HepG2 (cell line): ENCODE measurements at regions not wholly inside any gene's neighbourhood (a gene's known extent, or its start where the extent isn't known, plus 50 kb on each side); places are given as distances from the start of the nearest gene placed in this dataset.

ENCODE experiments used
- ATAC-seq: fragments of 200-7000 bp; cut with Tn5 transposase; 3 replicates; pipeline ENCODE4 v1.9.1; 2020; ENCODE audit warnings: mild to moderate bottlenecking, moderate library complexity
- BruUV-seq: library from RNA; stranded (reverse); fragments of 400-500 nt; replicated peaks from 2 replicates; lab custom pipeline; 2021; lab: Mats Ljungman, UMichigan
- CTCF ChIA-PET: fragments of 300-600 bp; formaldehyde crosslinking; extraction: SDS; loops from one replicate; lab custom pipeline; 2021; ENCODE audit warnings: low total read pairs, inconsistent platforms, low intra/inter-chr PET ratio; lab: Yijun Ruan, JAX
- POLR2A ChIA-PET: fragments of 350-600 bp; sonication (Branson Sonifier 250); formaldehyde crosslinking; loops from one replicate; lab custom pipeline; 2020; ENCODE audit warnings: antibody characterized with exemption, inconsistent platforms; lab: Yijun Ruan, JAX
- DNase-seq: peaks from one replicate; pipeline ENCODE4 v3.0.0-alpha.2; 2015; ENCODE audit warnings: low spot score
- FAIRE-seq: peaks from 3 replicates; lab custom pipeline; 2011; peaks lifted over from hg19 to GRCh38; lab: Jason Lieb, UNC
- H2AFZ ChIP-seq: one replicate; pipeline ENCODE4 v1.6.1; 2011; ENCODE audit warnings: low read length, inconsistent platforms
- H3K27ac ChIP-seq: fragments of 300-600 bp; 3 replicates; pipeline ENCODE4 v1.8.0; 2011; ENCODE audit warnings: mixed run types, mild to moderate bottlenecking, mixed read lengths, low read length, inconsistent platforms; ENCODE audit not compliant: insufficient read depth; ENCODE audit errors: extremely low read length
- H3K27me3 ChIP-seq, 2 experiments: fragments of 200-600 bp in 1 of 2; 2 replicates in 1 of 2; 3 replicates in 1 of 2; pipeline versions ENCODE4 v1.6.0 to v1.8.0; 2011; ENCODE audit warnings: low read length in 2 of 2, mild to moderate bottlenecking in 2 of 2, moderate library complexity in 2 of 2, inconsistent platforms in 1 of 2; ENCODE audit not compliant: insufficient read depth in 2 of 2, control insufficient read depth in 1 of 2
- H3K36me3 ChIP-seq, 2 experiments: fragments of 200-600 bp in 1 of 2; replicated peaks in 1 of 2; 2 replicates in 1 of 2; 3 replicates in 1 of 2; pipeline versions ENCODE4 v1.5.1 to v1.8.0; 2011; ENCODE audit warnings: low read length in 2 of 2, inconsistent platforms in 1 of 2; ENCODE audit not compliant: insufficient read depth in 2 of 2, control insufficient read depth in 1 of 2
- H3K4me1 ChIP-seq: 2 replicates; pipeline ENCODE4 v1.5.1; 2012; ENCODE audit warnings: low read length, inconsistent platforms; ENCODE audit not compliant: insufficient read depth
- H3K4me2 ChIP-seq: 2 replicates; pipeline ENCODE4 v1.6.0; 2011; ENCODE audit warnings: low read depth, low read length, inconsistent platforms
- H3K4me3 ChIP-seq, 3 experiments: fragments of 200-600 bp in 1 of 3; sonication (generic), shearing (Covaris generic) in 1 of 3; replicated peaks in 1 of 3; 2 replicates each; pipeline ENCODE4 v1.5.1; 2011 to 2016; ENCODE audit warnings: low read length in 3 of 3, inconsistent platforms in 2 of 3, low read depth in 2 of 3, mild to moderate bottlenecking in 2 of 3, control low read depth in 1 of 3, mixed read lengths in 1 of 3; ENCODE audit not compliant: insufficient read depth in 1 of 3
- H3K79me2 ChIP-seq: one replicate; pipeline ENCODE4 v1.6.1; 2011; ENCODE audit warnings: low read length, inconsistent platforms; ENCODE audit not compliant: insufficient read depth
- H3K9ac ChIP-seq: 2 replicates; pipeline ENCODE4 v1.6.0; 2011; ENCODE audit warnings: mild to moderate bottlenecking, low read depth, low read length, inconsistent platforms; ENCODE audit not compliant: insufficient read depth
- H3K9me3 ChIP-seq: 2 replicates; pipeline ENCODE4 v1.5.1; 2012; ENCODE audit warnings: mild to moderate bottlenecking, low read length
- H4K20me1 ChIP-seq: 2 replicates; pipeline ENCODE4 v1.6.0; 2011; ENCODE audit warnings: inconsistent platforms, mild to moderate bottlenecking, low read length, moderate library complexity; ENCODE audit not compliant: insufficient read depth
- CENPX ChIP-seq: sonication (generic); formaldehyde crosslinking; IDR thresholded peaks from 2 replicates; pipeline ENCODE4 v1.9.0; 2021; ENCODE audit warnings: mild to moderate bottlenecking, missing genetic modification reagents, moderate library complexity
- FOXJ3 ChIP-seq: sonication (generic); formaldehyde crosslinking; IDR thresholded peaks from 2 replicates; pipeline ENCODE4 v1.4.0; 2020; ENCODE audit warnings: missing genetic modification reagents, mild to moderate bottlenecking, borderline replicate concordance
- IKZF5 ChIP-seq: IDR thresholded peaks from 2 replicates; pipeline ENCODE4 v1.6.1; 2018; ENCODE audit warnings: missing genetic modification reagents, mild to moderate bottlenecking, missing compliant biosample characterization
- MAFK ChIP-seq, 2 experiments: IDR thresholded peaks in 1 of 2; conservative IDR thresholded peaks in 1 of 2; 2 replicates each; pipeline ENCODE4 v1.6.1; 2011; ENCODE audit warnings: improper control_type of control experiment in 2 of 2, low read length in 2 of 2
- MAZ ChIP-seq, 2 experiments: sonication (generic) in 1 of 2; formaldehyde crosslinking in 1 of 2; IDR thresholded peaks; 2 replicates each; pipeline versions ENCODE4 v1.5.0 to v1.6.1; 2012 to 2020; ENCODE audit warnings: low read depth in 2 of 2, mild to moderate bottlenecking in 2 of 2, borderline replicate concordance in 1 of 2, improper control_type of control experiment in 1 of 2, low read length in 1 of 2, missing genetic modification reagents in 1 of 2, moderate library complexity in 1 of 2
- NAIF1 ChIP-seq: sonication (generic); formaldehyde crosslinking; IDR thresholded peaks from 2 replicates; pipeline ENCODE4 v1.5.0; 2020; ENCODE audit warnings: mild to moderate bottlenecking, missing genetic modification reagents, borderline replicate concordance
- NR2F1 ChIP-seq, 2 experiments: fragments of 450-650 bp in 1 of 2; formaldehyde crosslinking in 1 of 2; IDR thresholded peaks; 2 replicates each; pipeline versions ENCODE4 v1.5.0 to v1.6.1; 2016 to 2020; ENCODE audit warnings: mild to moderate bottlenecking in 1 of 2, missing compliant biosample characterization in 1 of 2, missing genetic modification reagents in 1 of 2, moderate library complexity in 1 of 2
- PAWR ChIP-seq: sonication (generic); formaldehyde crosslinking; IDR thresholded peaks from 2 replicates; pipeline ENCODE4 v1.4.0; 2020; ENCODE audit warnings: missing genetic modification reagents, mild to moderate bottlenecking, borderline replicate concordance
- PCBP2 ChIP-seq: fragments of 200-400 bp; formaldehyde crosslinking; optimal IDR thresholded peaks from 2 replicates; pipeline ENCODE3; 2018; ENCODE audit warnings: low read length, low read depth; ENCODE audit not compliant: poor library complexity, severe bottlenecking
- POLR2AphosphoS2 ChIP-seq: IDR thresholded peaks from 2 replicates; pipeline ENCODE4 v1.6.1; 2011; ENCODE audit warnings: low read depth, low read length, improper control_type of control experiment
- REL ChIP-seq: sonication (generic); formaldehyde crosslinking; conservative IDR thresholded peaks from 2 replicates; pipeline ENCODE4 v1.8.0; 2022; ENCODE audit warnings: mild to moderate bottlenecking, missing genetic modification reagents, moderate library complexity
- SAP130 ChIP-seq: IDR thresholded peaks from 2 replicates; pipeline ENCODE4 v1.6.1; 2016; ENCODE audit warnings: low read depth
- TCF7 ChIP-seq: sonication (generic); IDR thresholded peaks from 2 replicates; pipeline ENCODE4 v1.6.1; 2016; ENCODE audit warnings: antibody characterized with exemption, low read depth
- TFDP1 ChIP-seq: IDR thresholded peaks from 2 replicates; pipeline ENCODE4 v1.6.1; 2016; ENCODE audit warnings: missing compliant biosample characterization, missing genetic modification reagents, borderline replicate concordance
- TGIF2 ChIP-seq: IDR thresholded peaks from 2 replicates; pipeline ENCODE4 v1.6.1; 2016; ENCODE audit warnings: control low read depth, missing compliant biosample characterization
- ZNF713 ChIP-seq: sonication (generic); formaldehyde crosslinking; IDR thresholded peaks from 2 replicates; pipeline ENCODE4 v1.4.0; 2020; ENCODE audit warnings: mild to moderate bottlenecking, missing genetic modification reagents
- ZNF773 ChIP-seq: sonication (generic); formaldehyde crosslinking; IDR thresholded peaks from 2 replicates; pipeline ENCODE4 v1.4.0; 2020; ENCODE audit warnings: missing genetic modification reagents, borderline replicate concordance
- ZNF891 ChIP-seq: sonication (generic); formaldehyde crosslinking; IDR thresholded peaks from 2 replicates; pipeline ENCODE4 v1.5.0; 2020; ENCODE audit warnings: mild to moderate bottlenecking, missing genetic modification reagents
- ZSCAN20 ChIP-seq: sonication (generic); formaldehyde crosslinking; IDR thresholded peaks from 2 replicates; pipeline ENCODE4 v1.4.0; 2020; ENCODE audit warnings: missing genetic modification reagents, mild to moderate bottlenecking, borderline replicate concordance
- ZZZ3 ChIP-seq: sonication (generic); formaldehyde crosslinking; IDR thresholded peaks from 2 replicates; pipeline ENCODE4 v1.4.0; 2020; ENCODE audit warnings: missing genetic modification reagents, mild to moderate bottlenecking, borderline replicate concordance
- WGBS: methylation state at CpG from one replicate; pipeline ENCODE4 v1.1.6; 2017; ENCODE audit warnings: low lambda C conversion rate; 5-methylcytosine and 5-hydroxymethylcytosine counted together
- in situ Hi-C: cut with HindIII; loops from 2 replicates; pipeline ENCODE4 v1.10.0; 2017; ENCODE audit warnings: low pct_unique_long_range_greater_than_20kb; ENCODE audit not compliant: extremely low pct_ligation_motif_present
- intact Hi-C: fragments of 100-400 bp; cut with micrococcal nuclease; formaldehyde crosslinking; loops from one replicate; pipeline ENCODE4 v1.10.0; 2022; ENCODE audit not compliant: unreplicated experiment

- no peak overlapping the region for H3K4me3 ChIP-seq
- peaks cover 0 to 7% of the 10 kb centered on the region in 2 experiments; a peak in 1 of 5 replicates for H3K27me3 ChIP-seq
- H4K20me1 ChIP-seq, result no peaks in the 10 kb centered on the region
- POLR2A ChIA-PET, result no interaction called here
- H3K9ac ChIP-seq, result no peak overlapping the region
- H3K36me3 ChIP-seq, result no peaks in the 10 kb centered on the region
- H3K4me2 ChIP-seq, result no peak overlapping the region
- TF ChIP-seq SAP130 (CRISPR knock-in tag) (no peak), NAIF1 (CRISPR knock-in tag) (no peak), PAWR (CRISPR knock-in tag) (no peak), TGIF2 (CRISPR knock-in tag) (no peak), NR2F1 (CRISPR knock-in tag; IDR thresholded peaks at IDR 0.05) (no peak), REL (CRISPR knock-in tag) (no peak), PCBP2 (no peak), TFDP1 (no peak), TCF7 (no peak), ZNF891 (CRISPR knock-in tag) (no peak), ZNF773 (CRISPR knock-in tag) (no peak), MAZ (IDR thresholded peaks at IDR 0.05; ENCODE audit: borderline replicate concordance, low read depth, low read length) (no peak), MAZ (CRISPR knock-in tag; IDR thresholded peaks at IDR 0.05; ENCODE audit: low read depth) (no peak), IKZF5 (CRISPR knock-in tag) (no peak), FOXJ3 (CRISPR knock-in tag) (no peak), POLR2AphosphoS2 (no peak), CENPX (CRISPR knock-in tag) (no peak), ZZZ3 (CRISPR knock-in tag) (no peak), ZNF713 (CRISPR knock-in tag) (no peak), MAFK (conservative IDR thresholded peaks at IDR 0.05 in 1 of 2, IDR thresholded peaks at IDR 0.05 in 1 of 2; ENCODE audit: low read length in 2 of 2) (no peak), ZSCAN20 (CRISPR knock-in tag) (no peak)
- H3K27ac ChIP-seq, result no peak overlapping the region
- CTCF ChIA-PET, result no interaction called here
- DNase-seq (no peak), FAIRE-seq (no peak), ATAC-seq (no peak)
- H3K4me1 ChIP-seq, result no peaks in the 10 kb centered on the region
- peaks cover 24% of the 10 kb centered on the region for H3K9me3 ChIP-seq
- in situ Hi-C loops (no loop called here), intact Hi-C loops (no loop called here)
- no peak overlapping the region for H2AFZ ChIP-seq
- H3K79me2 ChIP-seq, result no peaks in the 10 kb centered on the region
- 8% methylated on average over 2 of the region's 3 CpGs for WGBS
- BruUV-seq, result no TSS peak
These were observed 259.3 kb upstream of the AJAP1 start for GRCh38 chr1:4395158-4395557.
